Stimulated activated CD8-positive, alpha-beta memory T cell treated with anti-CD3 and anti-CD28 coated beads, Interleukin-15, amount 100 ng/mL, for 1 hour (primary cell): ENCODE measurements at regions not wholly inside any gene's neighbourhood (a gene's known extent, or its start where the extent isn't known, plus 50 kb on each side); places are given as distances from the start of the nearest gene placed in this dataset.

Experiments used
- DNase-seq: peaks from one replicate; pipeline ENCODE4 v3.0.0-alpha.2; 2020; ENCODE audit warnings: low read depth

DNA sequence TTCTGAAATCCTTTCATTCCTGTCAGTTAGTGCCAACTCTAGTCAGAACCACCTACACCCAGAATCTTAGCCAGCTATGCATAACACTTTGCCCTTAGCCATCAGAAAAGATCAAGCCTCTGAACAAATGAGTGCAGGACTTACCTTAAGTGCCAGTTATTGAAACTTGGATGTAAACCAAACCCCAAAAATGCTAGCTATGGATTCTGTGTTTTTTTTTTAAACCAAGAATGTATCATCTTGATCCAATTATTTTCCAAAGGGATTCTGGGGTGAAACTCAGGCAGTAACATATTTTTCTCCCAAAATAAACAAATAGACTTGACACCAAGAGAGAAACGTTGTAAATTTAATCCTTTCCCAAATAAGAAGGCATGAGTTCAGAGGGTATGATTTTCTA lies 538.6 kb upstream of the ADAMTS5 start:
- DNase-seq = no peak

DNA sequence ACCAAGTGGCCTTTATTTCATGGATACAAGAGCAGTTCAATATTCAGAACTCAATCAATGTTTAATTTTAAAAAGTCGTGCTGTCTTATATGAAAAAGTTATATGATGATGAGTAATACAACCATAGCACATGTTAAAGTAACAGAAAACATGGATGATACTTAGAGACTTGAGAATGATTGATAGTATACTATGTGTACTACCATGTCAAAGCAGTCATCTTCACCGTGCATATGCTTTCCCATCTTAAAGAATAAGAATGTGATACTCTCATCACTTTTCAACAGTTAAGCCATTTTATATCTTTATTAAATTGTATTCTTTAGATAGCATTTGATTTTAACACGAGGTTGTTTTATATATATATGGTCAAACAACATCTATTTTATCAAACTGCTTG lies 535.9 kb upstream of the ADAMTS5 start:
- no peak for DNase-seq

DNA sequence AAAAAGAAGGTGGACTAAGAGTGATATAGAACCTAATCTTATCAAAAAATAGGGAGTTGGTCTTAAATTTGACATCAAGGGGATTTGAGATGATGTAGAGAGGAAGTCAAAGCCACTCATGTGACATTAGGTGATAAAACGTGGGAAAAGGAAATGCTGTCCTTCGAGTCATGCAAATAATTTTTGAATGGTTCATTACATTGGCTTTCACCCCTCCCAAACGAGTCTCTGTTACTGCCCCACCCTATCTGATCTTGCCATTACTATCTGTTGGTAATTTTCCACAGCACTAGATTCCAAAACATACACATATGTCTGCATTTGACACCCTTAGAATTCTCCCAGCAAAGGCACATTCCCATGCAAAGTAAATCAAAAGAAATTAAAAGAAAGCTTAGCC lies 531.1 kb upstream of the ADAMTS5 start:
- no peak for DNase-seq

DNA sequence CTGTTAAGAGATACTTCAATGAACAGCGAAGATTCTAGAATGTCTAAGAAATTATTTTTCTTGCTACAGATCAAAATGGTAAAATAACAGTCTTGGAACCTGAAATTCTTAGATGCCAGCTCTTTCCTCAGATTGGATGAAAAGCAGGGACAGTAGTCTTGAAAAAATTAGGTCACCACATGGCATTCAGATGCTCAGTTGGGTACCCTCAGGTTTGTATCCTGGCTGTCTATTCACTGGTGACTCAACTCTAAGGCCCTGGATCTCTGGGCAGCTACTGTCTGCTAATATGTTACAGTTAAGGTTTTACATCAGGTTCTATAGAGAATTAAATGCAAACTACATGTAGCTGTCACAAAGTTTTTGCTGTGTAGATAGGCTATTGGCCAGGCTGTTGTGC lies 528.9 kb upstream of the ADAMTS5 start:
- no peak for DNase-seq

GRCh38 chr21:27493542-27493941 lies 526.7 kb upstream of the ADAMTS5 start:
- no peak for DNase-seq

DNA sequence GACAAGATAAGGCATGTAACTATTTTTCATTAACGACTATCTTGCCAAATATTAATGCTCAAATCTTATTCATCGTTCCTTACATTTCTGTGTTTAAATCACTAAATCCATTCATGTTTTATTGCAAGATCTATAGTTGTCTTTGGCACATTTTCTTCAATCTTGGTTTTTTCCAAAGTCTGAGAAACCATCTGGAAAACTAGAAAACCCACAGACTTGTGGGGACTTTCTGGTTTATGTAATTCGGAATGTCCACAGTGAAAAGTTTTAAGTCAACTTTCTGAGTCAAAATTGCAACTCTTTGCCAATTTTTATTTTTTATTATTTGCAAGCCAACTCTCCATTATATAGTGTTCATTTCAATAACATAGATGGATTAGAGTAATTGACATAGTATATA lies 520.8 kb upstream of the ADAMTS5 start:
- DNase-seq = no peak

DNA sequence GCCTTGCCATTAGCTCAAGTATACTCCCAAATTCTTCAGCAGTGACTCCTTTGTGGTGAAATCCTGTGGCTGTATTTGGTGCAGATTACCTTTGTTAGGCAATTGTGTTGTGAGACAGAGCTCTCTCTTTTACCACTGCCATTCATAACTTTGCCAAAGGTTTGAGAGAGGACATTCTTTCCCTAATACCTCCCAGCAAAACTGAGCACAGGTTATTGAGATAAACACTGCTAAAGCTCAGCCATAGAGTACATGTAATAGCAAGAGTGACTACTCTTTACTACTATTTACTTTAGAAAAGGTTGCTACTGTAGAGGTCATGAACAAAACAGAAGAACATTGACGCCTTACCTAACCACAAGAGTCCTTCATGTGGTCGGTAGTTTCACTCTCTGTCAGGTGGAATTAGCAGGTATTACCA lies 514.0 kb upstream of the ADAMTS5 start:
- no peak for DNase-seq

GRCh38 chr21:27477296-27477695 lies 510.4 kb upstream of the ADAMTS5 start:
- DNase-seq = no peak

- DNase-seq = no peak
Observed at GRCh38 chr21:27476696-27477095, 509.8 kb upstream of the ADAMTS5 start.

DNA sequence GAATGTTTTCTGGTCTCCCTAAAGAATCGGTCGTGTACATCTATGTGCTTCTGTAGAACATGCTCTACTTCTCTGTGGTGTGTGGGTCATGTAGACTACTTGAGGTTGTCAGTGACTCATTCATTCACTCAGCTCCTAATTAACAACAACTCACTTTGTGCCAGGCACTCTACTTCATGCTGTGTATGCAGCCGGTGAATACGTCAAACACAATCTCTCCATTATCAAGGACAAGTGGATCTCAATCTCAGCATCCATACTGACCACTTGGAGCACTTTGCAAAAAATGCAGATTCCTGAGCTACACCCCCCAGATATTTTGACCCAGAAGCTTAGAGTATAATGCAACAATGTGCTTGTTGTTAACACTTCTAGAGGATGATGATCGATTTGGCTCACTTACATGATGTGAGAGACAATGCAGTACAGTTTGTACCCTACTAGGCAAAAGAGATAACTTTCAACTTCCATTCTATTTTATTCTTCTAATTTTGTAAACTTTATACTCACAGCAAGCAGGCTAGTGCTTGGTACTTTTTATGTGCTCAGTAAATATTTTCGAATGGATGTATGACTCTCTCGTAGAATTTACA lies 508.6 kb upstream of the ADAMTS5 start:
- DNase-seq = no peak

GRCh38 chr21:27467366-27467765 lies 500.5 kb upstream of the ADAMTS5 start:
- no peak for DNase-seq

DNA sequence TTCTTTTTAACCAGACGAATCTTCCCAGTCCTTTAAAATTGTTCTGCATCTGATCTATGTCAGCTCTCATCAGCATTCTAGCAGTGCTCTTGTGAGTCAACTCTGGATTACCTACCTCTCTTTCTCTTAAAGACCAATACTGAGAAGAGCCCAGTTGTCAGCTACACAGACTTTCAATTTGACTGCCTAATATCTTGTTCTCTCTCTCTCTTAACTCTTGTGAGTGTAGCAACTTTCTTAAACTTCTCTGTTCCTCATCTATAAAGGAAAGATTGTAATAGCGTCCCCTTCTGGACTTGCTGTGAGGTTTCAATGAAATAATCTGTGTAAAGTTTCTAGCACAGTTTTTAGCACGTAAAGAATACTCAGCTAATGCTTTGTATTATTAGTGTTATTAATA lies 499.3 kb upstream of the ADAMTS5 start:
- no peak for DNase-seq

DNA sequence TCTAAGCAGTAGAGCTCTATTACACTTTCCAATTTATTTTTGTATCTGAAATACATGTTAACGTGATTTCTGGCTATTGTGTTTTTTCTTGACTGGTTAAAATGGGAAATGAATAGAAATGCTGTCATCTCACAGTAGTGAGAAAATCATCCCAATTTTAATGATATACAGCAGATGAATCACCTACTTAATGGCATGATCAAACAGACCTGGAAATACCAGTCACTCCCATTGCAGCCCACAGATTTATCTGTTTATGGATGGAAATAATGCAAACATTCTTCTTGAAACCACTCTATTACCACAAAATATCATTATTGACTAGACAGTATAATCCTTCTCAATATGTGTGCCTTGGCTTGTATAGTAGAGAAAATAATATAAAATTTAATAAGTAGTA lies 497.8 kb upstream of the ADAMTS5 start:
- DNase-seq = no peak

DNA sequence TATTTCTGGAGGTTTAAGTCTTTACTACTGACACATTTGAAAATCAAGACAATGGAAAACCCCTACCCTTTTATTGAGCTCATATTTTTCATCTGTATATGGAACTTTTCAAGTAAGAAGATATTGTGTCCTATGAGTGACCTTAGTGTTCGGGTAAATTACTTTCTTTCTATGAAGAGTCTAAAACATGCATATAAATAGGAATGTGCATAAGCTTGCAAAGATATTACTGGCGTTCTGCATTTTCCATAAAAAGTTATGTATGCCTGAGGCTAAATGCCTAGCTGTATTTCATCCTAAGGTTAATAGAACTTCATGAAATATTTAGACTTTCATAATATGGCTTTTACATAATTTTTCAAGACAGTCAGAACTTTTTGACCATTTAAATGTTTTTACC lies 495.8 kb upstream of the ADAMTS5 start:
- no peak for DNase-seq

DNA sequence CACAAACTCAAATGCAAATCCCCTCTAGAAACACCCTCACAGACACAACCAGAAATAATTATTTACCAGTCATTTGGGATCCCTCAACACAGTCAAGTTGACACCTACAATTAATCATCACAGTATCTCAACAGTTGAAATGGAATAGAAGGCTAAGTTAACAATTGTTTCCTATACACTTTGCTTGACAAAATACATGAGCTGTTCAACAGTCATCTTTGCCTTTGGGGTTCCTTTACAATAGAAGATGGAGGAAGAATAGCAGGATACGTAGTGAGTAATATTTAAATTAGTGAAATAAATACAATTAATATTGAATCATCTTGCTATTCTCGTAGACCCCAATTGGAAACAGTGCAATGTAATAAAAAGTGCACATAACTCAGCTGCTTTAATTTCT lies 487.3 kb upstream of the ADAMTS5 start:
- DNase-seq = no peak

GRCh38 chr21:27451116-27451515 lies 484.2 kb upstream of the ADAMTS5 start:
- no peak for DNase-seq

DNA sequence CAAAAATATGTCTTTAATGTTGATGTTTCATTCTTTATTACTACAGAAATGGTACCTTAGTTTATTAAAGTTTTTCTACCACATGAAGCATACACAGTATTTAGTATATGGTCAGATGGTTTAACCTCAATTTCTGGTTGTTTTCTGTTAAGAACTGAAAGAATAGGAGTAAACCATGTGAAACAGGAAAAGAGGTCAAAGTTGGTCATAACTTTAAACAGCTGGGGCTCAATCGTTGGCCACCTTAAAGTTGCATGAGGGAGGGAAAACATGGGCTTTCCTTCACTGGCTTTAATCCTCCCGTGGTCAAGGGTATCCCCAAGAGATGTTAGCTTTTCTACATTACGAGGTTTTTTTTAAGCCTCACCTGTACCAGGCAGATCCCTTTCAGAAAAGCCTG lies 483.3 kb upstream of the ADAMTS5 start:
- DNase-seq = no peak

- DNase-seq = no peak
Observed at GRCh38 chr21:27448960-27449359, 482.1 kb upstream of the ADAMTS5 start.

DNA sequence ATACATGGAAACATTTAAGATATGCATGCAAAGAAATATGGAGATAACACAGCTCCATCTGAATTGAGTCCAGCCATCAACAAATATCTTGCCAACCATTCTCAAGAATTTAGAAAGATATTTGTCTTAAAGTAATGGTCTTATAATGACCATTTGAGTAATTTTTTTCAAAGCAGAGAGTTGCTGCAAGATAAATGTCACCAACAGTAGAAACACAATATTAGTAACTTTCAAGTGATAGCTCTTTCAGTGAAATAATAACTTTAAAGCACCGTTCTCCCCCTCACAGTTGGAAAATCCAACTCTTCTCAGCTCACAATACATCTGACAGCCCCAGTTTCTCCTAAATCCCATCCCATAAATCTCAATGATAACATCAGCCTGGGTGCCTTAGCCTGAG lies 481.0 kb upstream of the ADAMTS5 start:
- no peak for DNase-seq

GRCh38 chr21:27429710-27430341 lies 462.9 kb upstream of the ADAMTS5 start:
- no peak for DNase-seq

GRCh38 chr21:27426196-27426595 lies 459.3 kb upstream of the ADAMTS5 start:
- no peak for DNase-seq

DNA sequence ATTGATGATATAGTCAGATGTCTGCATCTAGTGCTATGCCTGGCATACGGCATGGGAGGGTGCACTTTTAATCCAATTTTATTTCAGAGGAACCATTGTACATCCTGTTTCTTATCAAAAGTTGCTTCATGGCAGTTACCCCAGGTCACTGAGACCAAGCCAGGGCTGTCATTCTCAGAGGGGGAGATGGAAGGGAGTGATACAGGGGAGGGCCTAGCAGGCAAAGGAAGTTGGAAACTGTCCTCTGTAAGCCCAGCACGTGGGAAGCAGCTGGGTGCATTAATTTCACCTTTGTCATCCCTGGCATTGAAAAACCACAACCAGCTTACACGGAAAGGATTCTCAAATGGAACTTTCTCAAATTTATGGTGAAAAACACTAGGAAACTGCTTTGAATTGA lies 458.7 kb upstream of the ADAMTS5 start:
- DNase-seq = no peak

GRCh38 chr21:27425172-27425571 lies 458.3 kb upstream of the ADAMTS5 start:
- DNase-seq = no peak

GRCh38 chr21:27424601-27425000 lies 457.7 kb upstream of the ADAMTS5 start:
- no peak for DNase-seq
